ENCODE measurements at regions not wholly inside any gene's neighbourhood (a gene's known extent, or its start where the extent isn't known, plus 50 kb on each side); places are given as distances from the start of the nearest gene placed in this dataset.

DNA sequence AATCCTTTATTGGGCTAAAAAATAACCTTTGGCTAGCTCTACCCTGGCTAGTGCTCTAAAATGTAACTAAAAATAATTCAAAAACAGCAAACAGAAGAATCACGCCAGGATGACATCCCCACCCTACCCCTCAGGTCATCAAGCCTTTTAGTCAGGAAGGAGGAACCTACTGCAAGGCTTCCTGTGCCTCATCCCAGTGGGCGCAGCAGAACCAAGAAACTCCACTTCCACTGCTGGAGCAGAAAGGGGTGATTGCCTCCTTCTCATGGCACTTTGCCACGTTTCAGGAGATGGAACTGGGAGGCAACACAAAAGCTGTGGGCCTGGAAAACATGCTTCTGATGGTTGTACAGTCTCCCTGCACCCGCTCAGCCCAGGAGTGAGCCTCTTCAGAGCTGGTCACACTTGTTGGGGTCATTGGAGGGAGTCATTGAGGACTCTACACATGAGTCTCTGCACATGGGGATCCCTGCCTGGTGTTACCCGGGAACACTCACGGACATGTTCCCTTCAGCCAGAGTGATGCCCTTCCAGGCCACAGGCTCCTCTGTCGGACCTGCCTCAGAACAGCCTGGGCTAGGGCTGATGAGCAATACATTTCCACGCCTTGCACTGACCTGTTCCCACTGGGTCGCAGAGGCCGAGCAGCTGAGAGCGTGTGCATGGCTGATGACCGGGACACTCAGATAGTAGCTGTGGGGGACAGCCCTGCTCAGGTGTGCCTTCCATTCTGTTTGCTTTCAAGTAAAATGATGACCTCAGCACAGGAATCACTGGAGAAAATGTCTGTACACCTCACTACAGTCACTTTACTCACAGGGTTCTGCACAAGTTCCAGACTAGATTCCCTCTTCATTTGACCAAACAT is 355.3 kb downstream of the FGFR2 start:
- CTCF ChIA-PET, result no interaction called here
- no TSS peak for BruUV-seq (replicated peaks)
- H3K4me1 ChIP-seq, result peaks cover 26% of the 10 kb centered on the region
- H3K36me3 Mint-ChIP-seq (ENCODE audit: insufficient read depth, unreplicated experiment), result no peaks in the 10 kb centered on the region
- no peaks in the 10 kb centered on the region for H3K27me3 Mint-ChIP-seq (ENCODE audit: insufficient read depth, unreplicated experiment)
- intact Hi-C loops (cut with micrococcal nuclease; ENCODE audit: unreplicated experiment), result no loop called here
- peaks cover 8% of the 10 kb centered on the region for H3K9me3 Mint-ChIP-seq (ENCODE audit: unreplicated experiment)
- H3K27me3 ChIP-seq (replicated peaks; ENCODE audit: control insufficient read depth, insufficient read depth, low read length), result no peaks in the 10 kb centered on the region
- H3K9me3 ChIP-seq, result no peaks in the 10 kb centered on the region
- DNase-seq, result no peak
- POLR2A ChIA-PET, result no interaction called here
- no peak overlapping the region for H3K4me3 ChIP-seq (ENCODE audit: low read depth, low read length)
- H3K36me3 ChIP-seq (ENCODE audit: control insufficient read depth, insufficient read depth, low read length), result no peaks in the 10 kb centered on the region
- peaks cover 23% of the 10 kb centered on the region for H3K4me1 Mint-ChIP-seq (ENCODE audit: low read depth, unreplicated experiment)
- TF ChIP-seq, protein P1, sequence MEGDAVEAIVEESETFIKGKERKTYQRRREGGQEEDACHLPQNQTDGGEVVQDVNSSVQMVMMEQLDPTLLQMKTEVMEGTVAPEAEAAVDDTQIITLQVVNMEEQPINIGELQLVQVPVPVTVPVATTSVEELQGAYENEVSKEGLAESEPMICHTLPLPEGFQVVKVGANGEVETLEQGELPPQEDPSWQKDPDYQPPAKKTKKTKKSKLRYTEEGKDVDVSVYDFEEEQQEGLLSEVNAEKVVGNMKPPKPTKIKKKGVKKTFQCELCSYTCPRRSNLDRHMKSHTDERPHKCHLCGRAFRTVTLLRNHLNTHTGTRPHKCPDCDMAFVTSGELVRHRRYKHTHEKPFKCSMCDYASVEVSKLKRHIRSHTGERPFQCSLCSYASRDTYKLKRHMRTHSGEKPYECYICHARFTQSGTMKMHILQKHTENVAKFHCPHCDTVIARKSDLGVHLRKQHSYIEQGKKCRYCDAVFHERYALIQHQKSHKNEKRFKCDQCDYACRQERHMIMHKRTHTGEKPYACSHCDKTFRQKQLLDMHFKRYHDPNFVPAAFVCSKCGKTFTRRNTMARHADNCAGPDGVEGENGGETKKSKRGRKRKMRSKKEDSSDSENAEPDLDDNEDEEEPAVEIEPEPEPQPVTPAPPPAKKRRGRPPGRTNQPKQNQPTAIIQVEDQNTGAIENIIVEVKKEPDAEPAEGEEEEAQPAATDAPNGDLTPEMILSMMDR (IDR thresholded peaks at IDR 0.05; ENCODE audit: insufficient read depth in 1 of 2, low read depth in 1 of 2, low read length in 1 of 2, severe bottlenecking in 1 of 2, unreplicated experiment in 1 of 2), result no peak
- no peak overlapping the region for H3K4me3 Mint-ChIP-seq (ENCODE audit: unreplicated experiment)
- no peak overlapping the region for H3K27ac Mint-ChIP-seq (ENCODE audit: unreplicated experiment)

DNA sequence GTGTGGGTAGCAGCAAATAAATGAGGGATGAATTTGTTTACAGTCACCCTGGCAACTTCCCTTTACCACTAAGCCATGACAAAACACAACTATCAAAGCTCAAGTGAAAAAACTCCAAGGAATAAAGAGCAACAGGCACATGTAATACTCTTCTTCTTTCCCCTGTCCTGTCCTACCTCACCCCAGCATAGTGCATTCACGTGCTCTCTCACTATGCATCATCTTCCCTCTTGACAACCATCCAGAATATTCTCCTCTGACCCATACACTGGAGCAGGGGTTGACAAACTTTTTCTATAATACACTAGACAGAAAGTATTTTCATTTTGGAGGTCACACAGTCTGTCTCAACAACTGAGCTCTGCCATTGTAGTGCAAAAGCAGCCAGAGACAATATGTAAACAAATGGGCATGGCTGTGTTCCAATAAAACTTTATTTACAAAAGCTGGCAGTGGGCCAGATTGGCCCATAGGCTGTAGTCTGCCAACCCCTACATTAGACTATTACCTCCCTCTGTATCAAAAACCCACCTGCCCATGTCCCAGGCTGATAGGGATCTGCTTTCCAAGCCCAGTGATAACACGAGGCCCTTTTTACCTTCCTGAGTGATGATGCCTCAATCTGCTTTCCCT is 354.5 kb downstream of the FGFR2 start:
- peaks cover 22% of the 10 kb centered on the region for H3K4me1 ChIP-seq
- Mint-ChIP-seq H3K4me1 (ENCODE audit: low read depth, unreplicated experiment) (peaks cover 16% of the 10 kb centered on the region), H3K36me3 (ENCODE audit: insufficient read depth, unreplicated experiment) (no peaks in the 10 kb centered on the region), H3K4me3 (ENCODE audit: unreplicated experiment) (no peak overlapping the region), H3K9me3 (ENCODE audit: unreplicated experiment) (peaks cover under 1% of the 10 kb centered on the region), H3K27me3 (ENCODE audit: insufficient read depth, unreplicated experiment) (no peaks in the 10 kb centered on the region), H3K27ac (ENCODE audit: unreplicated experiment) (no peak overlapping the region)
- no peaks in the 10 kb centered on the region for H3K36me3 ChIP-seq (ENCODE audit: control insufficient read depth, insufficient read depth, low read length)
- H3K9me3 ChIP-seq, result no peaks in the 10 kb centered on the region
- intact Hi-C loops (cut with micrococcal nuclease; ENCODE audit: unreplicated experiment), result no loop called here
- ChIA-PET CTCF (no interaction called here), POLR2A (no interaction called here)
- TF ChIP-seq, protein P1 (IDR thresholded peaks at IDR 0.05; ENCODE audit: insufficient read depth in 1 of 2, low read depth in 1 of 2, low read length in 1 of 2, severe bottlenecking in 1 of 2, unreplicated experiment in 1 of 2), result no peak
- no TSS peak for BruUV-seq (replicated peaks)
- no peak overlapping the region for H3K4me3 ChIP-seq (ENCODE audit: low read depth, low read length)
- DNase-seq, result no peak
- H3K27me3 ChIP-seq (replicated peaks; ENCODE audit: control insufficient read depth, insufficient read depth, low read length), result no peaks in the 10 kb centered on the region

DNA sequence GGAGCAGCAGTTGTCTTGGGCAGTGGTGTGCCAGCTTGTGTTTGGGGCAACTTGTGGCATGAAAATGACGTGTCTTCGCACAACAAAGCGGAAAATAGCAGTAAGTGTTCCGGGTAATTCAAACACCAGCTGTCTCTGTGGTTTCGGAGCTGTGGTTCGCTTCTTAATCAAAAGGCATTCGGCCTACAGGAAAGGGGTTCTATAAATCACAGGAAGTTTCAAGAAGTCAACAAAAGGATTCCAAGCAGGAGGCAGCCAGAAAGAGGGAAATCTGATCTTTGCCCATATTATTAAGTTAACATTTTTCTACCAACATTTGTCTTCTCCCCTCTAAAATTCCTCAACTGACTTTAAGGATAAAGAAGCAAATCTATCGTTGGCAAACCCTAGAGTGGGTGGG is 353.4 kb downstream of the FGFR2 start:
- H3K36me3 Mint-ChIP-seq (ENCODE audit: insufficient read depth, unreplicated experiment), result no peaks in the 10 kb centered on the region
- DNase-seq, result no peak
- H3K4me1 Mint-ChIP-seq (ENCODE audit: low read depth, unreplicated experiment), result peaks cover 16% of the 10 kb centered on the region
- POLR2A ChIA-PET, result no interaction called here
- H3K27me3 Mint-ChIP-seq (ENCODE audit: insufficient read depth, unreplicated experiment), result no peaks in the 10 kb centered on the region
- intact Hi-C loops (cut with micrococcal nuclease; ENCODE audit: unreplicated experiment), result no loop called here
- TF ChIP-seq, protein P1 (IDR thresholded peaks at IDR 0.05; ENCODE audit: insufficient read depth in 1 of 2, low read depth in 1 of 2, low read length in 1 of 2, severe bottlenecking in 1 of 2, unreplicated experiment in 1 of 2), result no peak
- Histone ChIP-seq H3K4me3 (ENCODE audit: low read depth, low read length) (no peak overlapping the region), H3K4me1 (peaks cover 14% of the 10 kb centered on the region), H3K9me3 (no peaks in the 10 kb centered on the region), H3K27me3 (replicated peaks; ENCODE audit: control insufficient read depth, insufficient read depth, low read length) (no peaks in the 10 kb centered on the region), H3K36me3 (ENCODE audit: control insufficient read depth, insufficient read depth, low read length) (no peaks in the 10 kb centered on the region)
- H3K4me3 Mint-ChIP-seq (ENCODE audit: unreplicated experiment), result no peak overlapping the region
- no TSS peak for BruUV-seq (replicated peaks)
- H3K27ac Mint-ChIP-seq (ENCODE audit: unreplicated experiment), result no peak overlapping the region
- CTCF ChIA-PET, result interaction anchor here (1.4 kb wide), 1 partner anchor 8 kb away, joined by 3 read pairs; no protein-coding TSS in a partner anchor
- no peaks in the 10 kb centered on the region for H3K9me3 Mint-ChIP-seq (ENCODE audit: unreplicated experiment)
